GM23338 (cell line): ENCODE measurements at regions not wholly inside any gene's neighbourhood (a gene's known extent, or its start where the extent isn't known, plus 50 kb on each side); places are given as distances from the start of the nearest gene placed in this dataset.

Source experiments
- ATAC-seq: fragments of 200-7000 bp; cut with Tn5 transposase; 3 replicates; pipeline ENCODE4 v1.9.1; 2020
- DNase-seq: peaks from one replicate; pipeline ENCODE4 v3.0.0-alpha.2; 2015; ENCODE audit warnings: low spot score
- H2AFZ ChIP-seq: fragments of 200-600 bp; sonication (generic); 2 replicates; pipeline ENCODE4 v1.8.0; 2016; ENCODE audit warnings: antibody characterized with exemption, mild to moderate bottlenecking, moderate library complexity
- H3F3A ChIP-seq: fragments of 200-600 bp; sonication (generic); replicated peaks from 2 replicates; pipeline ENCODE4 v1.8.0; 2017; ENCODE audit warnings: antibody characterized with exemption, mixed run types, low read depth
- H3K27ac ChIP-seq: fragments of 200-600 bp; sonication (generic); 2 replicates; pipeline ENCODE4 v1.6.1; 2016; ENCODE audit warnings: low read depth
- H3K27me3 ChIP-seq: fragments of 200-600 bp; sonication (generic); 2 replicates; pipeline ENCODE4 v1.8.0; 2016; ENCODE audit warnings: mild to moderate bottlenecking, mixed run types, moderate library complexity; ENCODE audit not compliant: insufficient read depth
- H3K36me3 ChIP-seq: fragments of 200-600 bp; sonication (generic); 2 replicates; pipeline ENCODE4 v1.8.0; 2016; ENCODE audit warnings: mild to moderate bottlenecking; ENCODE audit not compliant: insufficient read depth
- H3K4me1 ChIP-seq: fragments of 200-600 bp; sonication (generic); 2 replicates; pipeline ENCODE4 v1.8.0; 2016; ENCODE audit warnings: mild to moderate bottlenecking, moderate library complexity; ENCODE audit not compliant: insufficient read depth
- H3K4me2 ChIP-seq: fragments of 200-600 bp; sonication (generic); 2 replicates; pipeline ENCODE4 v1.7.1; 2017; ENCODE audit warnings: mixed run types
- H3K4me3 ChIP-seq: fragments of 200-600 bp; sonication (generic); 2 replicates; pipeline ENCODE4 v1.6.1; 2016; ENCODE audit warnings: mixed run types
- H3K79me2 ChIP-seq: fragments of 200-600 bp; sonication (generic); replicated peaks from 2 replicates; pipeline ENCODE4 v1.8.0; 2017; ENCODE audit warnings: mild to moderate bottlenecking; ENCODE audit not compliant: insufficient read depth
- H3K9me2 ChIP-seq: fragments of 200-600 bp; sonication (generic); 2 replicates; pipeline ENCODE4 v1.8.0; 2017; ENCODE audit not compliant: insufficient read depth
- H4K20me1 ChIP-seq: fragments of 200-600 bp; sonication (generic); replicated peaks from 2 replicates; pipeline ENCODE4 v1.8.0; 2017; ENCODE audit warnings: mild to moderate bottlenecking; ENCODE audit not compliant: insufficient read depth
- H3K27ac Mint-ChIP-seq: 2 replicates; pipeline ENCODE4 v1.8.0; 2020; ENCODE audit warnings: inconsistent platforms, mild to moderate bottlenecking, moderate library complexity, mixed read lengths
- H3K27me3 Mint-ChIP-seq: 3 replicates; pipeline ENCODE4 v1.8.0; 2022; ENCODE audit warnings: low read depth, mild to moderate bottlenecking, moderate library complexity, mixed read lengths, inconsistent platforms; ENCODE audit not compliant: insufficient read depth, poor library complexity
- H3K36me3 Mint-ChIP-seq: 3 replicates; pipeline ENCODE4 v1.8.0; 2021; ENCODE audit warnings: low read depth, mild to moderate bottlenecking, inconsistent platforms, moderate library complexity, mixed read lengths
- H3K4me1 Mint-ChIP-seq: 3 replicates; pipeline ENCODE4 v1.8.0; 2020; ENCODE audit warnings: mild to moderate bottlenecking, inconsistent platforms, mixed read lengths
- H3K4me3 Mint-ChIP-seq: 3 replicates; pipeline ENCODE4 v1.8.0; 2021; ENCODE audit warnings: moderate library complexity, mild to moderate bottlenecking, inconsistent platforms, mixed read lengths
- H3K9me3 Mint-ChIP-seq: 3 replicates; pipeline ENCODE4 v1.8.0; 2020; ENCODE audit warnings: moderate library complexity, mild to moderate bottlenecking, inconsistent platforms, mixed read lengths
- CREB1 ChIP-seq: fragments of 250-450 bp; sonication (Bioruptor Pico); IDR thresholded peaks from 2 replicates; pipeline ENCODE4 v1.5.0; 2020; ENCODE audit warnings: low read depth, mild to moderate bottlenecking, moderate library complexity
- ETS1 ChIP-seq: IDR thresholded peaks from 2 replicates; pipeline ENCODE4 v1.6.1; 2016; ENCODE audit warnings: antibody characterized with exemption
- EZH2 ChIP-seq: fragments of 200-600 bp; sonication (generic); IDR thresholded peaks from one replicate; pipeline ENCODE4 v1.8.0; 2017; ENCODE audit warnings: antibody characterized with exemption, mild to moderate bottlenecking, low read depth; ENCODE audit not compliant: unreplicated experiment
- EZH2phosphoT487 ChIP-seq: fragments of 200-600 bp; sonication (generic); IDR thresholded peaks from one replicate; pipeline ENCODE4 v1.8.1; 2018; ENCODE audit warnings: antibody characterized with exemption; ENCODE audit not compliant: unreplicated experiment
- JUNB ChIP-seq: IDR thresholded peaks from one replicate; pipeline ENCODE4 v1.6.1; 2016; ENCODE audit warnings: antibody characterized with exemption; ENCODE audit not compliant: unreplicated experiment
- NANOG ChIP-seq: IDR thresholded peaks from 2 replicates; pipeline ENCODE4 v1.6.1; 2016; ENCODE audit warnings: antibody characterized with exemption, borderline replicate concordance
- POLR2AphosphoS5 ChIP-seq: IDR thresholded peaks from 2 replicates; pipeline ENCODE4 v1.6.1; 2016; ENCODE audit warnings: antibody characterized with exemption, low read depth
- STAT1 ChIP-seq: IDR thresholded peaks from one replicate; pipeline ENCODE4 v1.6.1; 2016; ENCODE audit warnings: antibody characterized with exemption; ENCODE audit not compliant: unreplicated experiment
- ZNF114 ChIP-seq: fragments of 250-450 bp; sonication (Bioruptor Pico); IDR thresholded peaks from 2 replicates; pipeline ENCODE4 v1.5.0; 2020; ENCODE audit warnings: mild to moderate bottlenecking, moderate library complexity
- ZNF331 ChIP-seq: fragments of 250-450 bp; sonication (Bioruptor Pico); IDR thresholded peaks from 2 replicates; pipeline ENCODE4 v1.5.0; 2020; ENCODE audit warnings: low read depth, mild to moderate bottlenecking, moderate library complexity
- TF ChIP-seq, protein P1 (sequence below): fragments of 250-450 bp; sonication (Bioruptor Pico); IDR thresholded peaks from 2 replicates; pipeline ENCODE4 v1.5.0; 2020; ENCODE audit warnings: mild to moderate bottlenecking, moderate library complexity
- TF ChIP-seq, protein P2 (sequence below): IDR thresholded peaks from one replicate; pipeline ENCODE4 v1.6.1; 2018; ENCODE audit warnings: antibody characterized with exemption; ENCODE audit not compliant: unreplicated experiment
- TF ChIP-seq, protein P3 (sequence below), 2 experiments: fragments of 200-600 bp in 1 of 2; sonication (generic) in 1 of 2; conservative IDR thresholded peaks; 2 replicates each; pipeline versions ENCODE4 v1.5.1 to v1.6.1; 2016 to 2017; ENCODE audit warnings: antibody characterized with exemption in 2 of 2, low read depth in 2 of 2, mild to moderate bottlenecking in 2 of 2, moderate library complexity in 1 of 2

DNA sequence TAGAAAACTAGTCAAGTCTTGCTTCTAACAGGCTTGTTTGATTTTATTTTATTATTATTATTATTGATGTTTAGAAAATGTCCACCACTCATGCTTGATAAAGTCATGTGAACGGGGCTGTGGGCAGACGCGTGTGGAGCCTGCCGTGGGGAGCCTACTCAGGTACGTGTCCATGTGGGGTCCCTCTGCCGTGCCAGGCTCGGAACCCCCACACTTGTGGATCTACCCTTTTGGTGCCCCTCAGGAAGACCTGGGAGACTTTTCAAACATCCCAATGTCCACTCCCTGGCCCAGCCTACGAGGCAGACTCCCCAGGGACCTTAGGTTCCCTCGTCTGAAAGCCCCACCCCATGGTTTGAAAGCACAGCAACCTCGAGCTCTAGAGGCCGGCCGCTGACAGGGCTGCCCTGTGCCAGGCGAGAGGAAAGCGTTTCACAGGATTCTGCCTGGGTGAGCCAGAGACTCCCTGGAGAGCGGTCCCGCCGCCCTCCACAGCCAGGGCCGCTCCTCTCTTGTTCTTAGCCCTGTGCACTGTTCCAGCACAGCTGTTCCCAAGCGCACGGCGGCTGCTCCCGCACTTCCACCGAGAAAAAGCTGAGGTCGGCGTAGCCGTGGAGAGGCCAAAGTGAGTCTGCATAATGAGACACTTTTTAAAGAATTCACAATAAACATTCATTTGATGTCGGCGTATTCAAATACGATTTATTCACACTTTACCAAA lies 249.7 kb downstream of the TTLL2 start:
- no peaks in the 10 kb centered on the region; the same call in 2 of the 3 replicates for H3K9me3 Mint-ChIP-seq
- Histone ChIP-seq H3K4me3 (no peak overlapping the region), H3K27ac (no peak overlapping the region), H3K27me3 (no peaks in the 10 kb centered on the region), H2AFZ (no peak overlapping the region; the same call in 1 of the 2 replicates), H3F3A (no peaks in the 10 kb centered on the region), H4K20me1 (no peaks in the 10 kb centered on the region), H3K9me2 (no peaks in the 10 kb centered on the region), H3K79me2 (no peaks in the 10 kb centered on the region), H3K4me1 (no peaks in the 10 kb centered on the region), H3K4me2 (no peak overlapping the region), H3K36me3 (no peaks in the 10 kb centered on the region)
- H3K27ac Mint-ChIP-seq, result no peak overlapping the region
- no peaks in the 10 kb centered on the region; the same call in 2 of the 3 replicates for H3K36me3 Mint-ChIP-seq
- H3K4me1 Mint-ChIP-seq, result peaks cover 13% of the 10 kb centered on the region
- DNase-seq (no peak), ATAC-seq (no peak)
- H3K4me3 Mint-ChIP-seq, result no peak overlapping the region
- TF ChIP-seq JUNB, result no peak
- no peak for TF ChIP-seq EZH2
- TF ChIP-seq EZH2phosphoT487, result no peak
- TF ChIP-seq, protein P1, sequence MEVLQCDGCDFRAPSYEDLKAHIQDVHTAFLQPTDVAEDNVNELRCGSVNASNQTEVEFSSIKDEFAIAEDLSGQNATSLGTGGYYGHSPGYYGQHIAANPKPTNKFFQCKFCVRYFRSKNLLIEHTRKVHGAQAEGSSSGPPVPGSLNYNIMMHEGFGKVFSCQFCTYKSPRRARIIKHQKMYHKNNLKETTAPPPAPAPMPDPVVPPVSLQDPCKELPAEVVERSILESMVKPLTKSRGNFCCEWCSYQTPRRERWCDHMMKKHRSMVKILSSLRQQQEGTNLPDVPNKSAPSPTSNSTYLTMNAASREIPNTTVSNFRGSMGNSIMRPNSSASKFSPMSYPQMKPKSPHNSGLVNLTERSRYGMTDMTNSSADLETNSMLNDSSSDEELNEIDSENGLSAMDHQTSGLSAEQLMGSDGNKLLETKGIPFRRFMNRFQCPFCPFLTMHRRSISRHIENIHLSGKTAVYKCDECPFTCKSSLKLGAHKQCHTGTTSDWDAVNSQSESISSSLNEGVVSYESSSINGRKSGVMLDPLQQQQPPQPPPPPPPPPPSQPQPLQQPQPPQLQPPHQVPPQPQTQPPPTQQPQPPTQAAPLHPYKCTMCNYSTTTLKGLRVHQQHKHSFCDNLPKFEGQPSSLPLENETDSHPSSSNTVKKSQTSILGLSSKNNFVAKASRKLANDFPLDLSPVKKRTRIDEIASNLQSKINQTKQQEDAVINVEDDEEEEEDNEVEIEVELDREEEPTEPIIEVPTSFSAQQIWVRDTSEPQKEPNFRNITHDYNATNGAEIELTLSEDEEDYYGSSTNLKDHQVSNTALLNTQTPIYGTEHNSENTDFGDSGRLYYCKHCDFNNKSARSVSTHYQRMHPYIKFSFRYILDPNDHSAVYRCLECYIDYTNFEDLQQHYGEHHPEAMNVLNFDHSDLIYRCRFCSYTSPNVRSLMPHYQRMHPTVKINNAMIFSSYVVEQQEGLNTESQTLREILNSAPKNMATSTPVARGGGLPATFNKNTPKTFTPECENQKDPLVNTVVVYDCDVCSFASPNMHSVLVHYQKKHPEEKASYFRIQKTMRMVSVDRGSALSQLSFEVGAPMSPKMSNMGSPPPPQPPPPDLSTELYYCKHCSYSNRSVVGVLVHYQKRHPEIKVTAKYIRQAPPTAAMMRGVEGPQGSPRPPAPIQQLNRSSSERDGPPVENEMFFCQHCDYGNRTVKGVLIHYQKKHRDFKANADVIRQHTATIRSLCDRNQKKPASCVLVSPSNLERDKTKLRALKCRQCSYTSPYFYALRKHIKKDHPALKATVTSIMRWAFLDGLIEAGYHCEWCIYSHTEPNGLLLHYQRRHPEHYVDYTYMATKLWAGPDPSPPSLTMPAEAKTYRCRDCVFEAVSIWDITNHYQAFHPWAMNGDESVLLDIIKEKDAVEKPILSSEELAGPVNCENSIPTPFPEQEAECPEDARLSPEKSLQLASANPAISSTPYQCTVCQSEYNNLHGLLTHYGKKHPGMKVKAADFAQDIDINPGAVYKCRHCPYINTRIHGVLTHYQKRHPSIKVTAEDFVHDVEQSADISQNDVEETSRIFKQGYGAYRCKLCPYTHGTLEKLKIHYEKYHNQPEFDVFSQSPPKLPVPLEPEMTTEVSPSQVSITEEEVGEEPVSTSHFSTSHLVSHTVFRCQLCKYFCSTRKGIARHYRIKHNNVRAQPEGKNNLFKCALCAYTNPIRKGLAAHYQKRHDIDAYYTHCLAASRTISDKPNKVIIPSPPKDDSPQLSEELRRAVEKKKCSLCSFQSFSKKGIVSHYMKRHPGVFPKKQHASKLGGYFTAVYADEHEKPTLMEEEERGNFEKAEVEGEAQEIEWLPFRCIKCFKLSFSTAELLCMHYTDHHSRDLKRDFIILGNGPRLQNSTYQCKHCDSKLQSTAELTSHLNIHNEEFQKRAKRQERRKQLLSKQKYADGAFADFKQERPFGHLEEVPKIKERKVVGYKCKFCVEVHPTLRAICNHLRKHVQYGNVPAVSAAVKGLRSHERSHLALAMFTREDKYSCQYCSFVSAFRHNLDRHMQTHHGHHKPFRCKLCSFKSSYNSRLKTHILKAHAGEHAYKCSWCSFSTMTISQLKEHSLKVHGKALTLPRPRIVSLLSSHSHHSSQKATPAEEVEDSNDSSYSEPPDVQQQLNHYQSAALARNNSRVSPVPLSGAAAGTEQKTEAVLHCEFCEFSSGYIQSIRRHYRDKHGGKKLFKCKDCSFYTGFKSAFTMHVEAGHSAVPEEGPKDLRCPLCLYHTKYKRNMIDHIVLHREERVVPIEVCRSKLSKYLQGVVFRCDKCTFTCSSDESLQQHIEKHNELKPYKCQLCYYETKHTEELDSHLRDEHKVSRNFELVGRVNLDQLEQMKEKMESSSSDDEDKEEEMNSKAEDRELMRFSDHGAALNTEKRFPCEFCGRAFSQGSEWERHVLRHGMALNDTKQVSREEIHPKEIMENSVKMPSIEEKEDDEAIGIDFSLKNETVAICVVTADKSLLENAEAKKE (CRISPR knock-in tag), result no peak
- no peak for TF ChIP-seq NANOG
- TF ChIP-seq STAT1, result no peak
- TF ChIP-seq ZNF114 (CRISPR knock-in tag), result no peak
- TF ChIP-seq ETS1, result no peak
- TF ChIP-seq, protein P2, sequence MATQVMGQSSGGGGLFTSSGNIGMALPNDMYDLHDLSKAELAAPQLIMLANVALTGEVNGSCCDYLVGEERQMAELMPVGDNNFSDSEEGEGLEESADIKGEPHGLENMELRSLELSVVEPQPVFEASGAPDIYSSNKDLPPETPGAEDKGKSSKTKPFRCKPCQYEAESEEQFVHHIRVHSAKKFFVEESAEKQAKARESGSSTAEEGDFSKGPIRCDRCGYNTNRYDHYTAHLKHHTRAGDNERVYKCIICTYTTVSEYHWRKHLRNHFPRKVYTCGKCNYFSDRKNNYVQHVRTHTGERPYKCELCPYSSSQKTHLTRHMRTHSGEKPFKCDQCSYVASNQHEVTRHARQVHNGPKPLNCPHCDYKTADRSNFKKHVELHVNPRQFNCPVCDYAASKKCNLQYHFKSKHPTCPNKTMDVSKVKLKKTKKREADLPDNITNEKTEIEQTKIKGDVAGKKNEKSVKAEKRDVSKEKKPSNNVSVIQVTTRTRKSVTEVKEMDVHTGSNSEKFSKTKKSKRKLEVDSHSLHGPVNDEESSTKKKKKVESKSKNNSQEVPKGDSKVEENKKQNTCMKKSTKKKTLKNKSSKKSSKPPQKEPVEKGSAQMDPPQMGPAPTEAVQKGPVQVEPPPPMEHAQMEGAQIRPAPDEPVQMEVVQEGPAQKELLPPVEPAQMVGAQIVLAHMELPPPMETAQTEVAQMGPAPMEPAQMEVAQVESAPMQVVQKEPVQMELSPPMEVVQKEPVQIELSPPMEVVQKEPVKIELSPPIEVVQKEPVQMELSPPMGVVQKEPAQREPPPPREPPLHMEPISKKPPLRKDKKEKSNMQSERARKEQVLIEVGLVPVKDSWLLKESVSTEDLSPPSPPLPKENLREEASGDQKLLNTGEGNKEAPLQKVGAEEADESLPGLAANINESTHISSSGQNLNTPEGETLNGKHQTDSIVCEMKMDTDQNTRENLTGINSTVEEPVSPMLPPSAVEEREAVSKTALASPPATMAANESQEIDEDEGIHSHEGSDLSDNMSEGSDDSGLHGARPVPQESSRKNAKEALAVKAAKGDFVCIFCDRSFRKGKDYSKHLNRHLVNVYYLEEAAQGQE, result no peak
- no peak for TF ChIP-seq POLR2AphosphoS5
- no peak for TF ChIP-seq ZNF331
- no peak for TF ChIP-seq CREB1 (CRISPR knock-in tag)
- TF ChIP-seq, protein P3, sequence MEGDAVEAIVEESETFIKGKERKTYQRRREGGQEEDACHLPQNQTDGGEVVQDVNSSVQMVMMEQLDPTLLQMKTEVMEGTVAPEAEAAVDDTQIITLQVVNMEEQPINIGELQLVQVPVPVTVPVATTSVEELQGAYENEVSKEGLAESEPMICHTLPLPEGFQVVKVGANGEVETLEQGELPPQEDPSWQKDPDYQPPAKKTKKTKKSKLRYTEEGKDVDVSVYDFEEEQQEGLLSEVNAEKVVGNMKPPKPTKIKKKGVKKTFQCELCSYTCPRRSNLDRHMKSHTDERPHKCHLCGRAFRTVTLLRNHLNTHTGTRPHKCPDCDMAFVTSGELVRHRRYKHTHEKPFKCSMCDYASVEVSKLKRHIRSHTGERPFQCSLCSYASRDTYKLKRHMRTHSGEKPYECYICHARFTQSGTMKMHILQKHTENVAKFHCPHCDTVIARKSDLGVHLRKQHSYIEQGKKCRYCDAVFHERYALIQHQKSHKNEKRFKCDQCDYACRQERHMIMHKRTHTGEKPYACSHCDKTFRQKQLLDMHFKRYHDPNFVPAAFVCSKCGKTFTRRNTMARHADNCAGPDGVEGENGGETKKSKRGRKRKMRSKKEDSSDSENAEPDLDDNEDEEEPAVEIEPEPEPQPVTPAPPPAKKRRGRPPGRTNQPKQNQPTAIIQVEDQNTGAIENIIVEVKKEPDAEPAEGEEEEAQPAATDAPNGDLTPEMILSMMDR (conservative IDR thresholded peaks at IDR 0.05; ENCODE audit: low read depth in 2 of 2), result no peak
- peaks cover 17% of the 10 kb centered on the region for H3K27me3 Mint-ChIP-seq
